G401.6 (cell line): ENCODE measurements at regions not wholly inside any gene's neighbourhood (a gene's known extent, or its start where the extent isn't known, plus 50 kb on each side); places are given as distances from the start of the nearest gene placed in this dataset.

ENCODE experiments used
- FAIRE-seq: peaks from 2 replicates; lab custom pipeline; 2012; peaks lifted over from hg19 to GRCh38; lab: Jason Lieb, UNC

- no peak for FAIRE-seq
Observed at GRCh38 chr2:9738535-9739496, 104.5 kb upstream of the TAF1B start.

- no peak for FAIRE-seq
Observed at GRCh38 chr2:9739531-9739964, 103.7 kb upstream of the TAF1B start.

GRCh38 chr2:9740382-9741073, 102.7 kb upstream of the TAF1B start:
- FAIRE-seq = no peak

- FAIRE-seq = no peak
Observed at GRCh38 chr2:9741110-9741509, 102.2 kb upstream of the TAF1B start.

GRCh38 chr2:9742601-9743000, 100.7 kb upstream of the TAF1B start:
- FAIRE-seq = no peak

GRCh38 chr2:9744256-9745004, 98.8 kb upstream of the TAF1B start:
- FAIRE-seq = no peak

GRCh38 chr2:9745153-9745899, 97.9 kb upstream of the TAF1B start:
- no peak for FAIRE-seq

GRCh38 chr2:9747396-9747795, 95.9 kb upstream of the TAF1B start:
- FAIRE-seq = no peak

- FAIRE-seq = no peak
Observed at GRCh38 chr2:9748577-9748976, 94.7 kb upstream of the TAF1B start.

GRCh38 chr2:9749546-9750223, 93.6 kb upstream of the TAF1B start:
- FAIRE-seq = no peak

GRCh38 chr2:9750224-9751215, 92.8 kb upstream of the TAF1B start:
- FAIRE-seq = no peak

GRCh38 chr2:9751831-9752230, 91.4 kb upstream of the TAF1B start:
- FAIRE-seq = no peak

- FAIRE-seq = no peak
Observed at GRCh38 chr2:9752441-9753275, 90.6 kb upstream of the TAF1B start.

- no peak for FAIRE-seq
Observed at GRCh38 chr2:9753276-9753600, 90.0 kb upstream of the TAF1B start.

GRCh38 chr2:9753665-9754531, 89.4 kb upstream of the TAF1B start:
- no peak for FAIRE-seq

GRCh38 chr2:9754532-9754887, 88.8 kb upstream of the TAF1B start:
- no peak for FAIRE-seq

GRCh38 chr2:9755008-9755407, 88.3 kb upstream of the TAF1B start:
- FAIRE-seq = no peak

GRCh38 chr2:9755638-9756037, 87.6 kb upstream of the TAF1B start:
- no peak for FAIRE-seq
